ENCODE measurements at regions not wholly inside any gene's neighbourhood (a gene's known extent, or its start where the extent isn't known, plus 50 kb on each side); places are given as distances from the start of the nearest gene placed in this dataset.

DNA sequence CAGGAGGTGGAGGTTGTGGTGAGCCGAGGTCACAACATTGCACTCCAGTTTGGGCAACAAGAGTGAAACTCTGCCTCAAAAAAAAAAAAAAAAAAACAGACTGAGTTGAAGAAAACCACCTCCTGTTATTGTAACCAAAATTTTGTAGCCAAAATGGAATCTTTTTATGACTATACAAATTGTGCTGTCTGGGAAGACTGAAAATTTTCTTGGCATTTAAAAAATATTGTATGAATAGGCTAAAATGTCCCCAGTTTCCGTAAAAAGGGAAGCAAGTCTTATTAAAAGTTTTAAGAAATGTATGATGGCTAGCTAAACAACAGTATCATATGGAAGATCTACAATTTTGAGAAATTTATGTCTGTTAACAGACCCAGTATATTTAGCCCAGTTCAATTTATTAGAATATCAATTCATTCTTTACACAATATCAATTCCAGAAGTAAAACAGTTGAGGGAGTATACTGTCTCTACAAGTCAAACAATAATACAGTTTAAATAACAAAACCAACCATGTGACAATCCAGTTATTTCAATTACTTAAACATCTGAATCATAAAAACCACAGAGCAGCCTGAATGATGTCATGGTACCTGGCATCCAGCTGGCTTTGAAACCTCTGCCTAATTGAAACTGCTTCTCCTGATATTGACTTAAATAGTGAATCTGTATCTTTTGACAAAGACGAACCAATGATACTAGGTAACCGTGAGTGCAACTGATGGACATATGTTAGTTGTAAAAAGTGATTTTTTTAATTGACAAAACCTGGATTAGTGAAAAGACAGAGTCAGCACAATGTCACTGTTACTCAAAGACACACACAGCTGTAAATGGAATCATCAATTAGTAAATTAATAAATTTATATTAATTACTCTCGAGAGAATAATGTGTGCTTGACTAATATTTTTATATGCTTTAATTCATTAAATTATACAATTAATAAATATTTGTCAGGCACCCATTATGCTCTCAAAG, 166.6 kb upstream of the MARCKS start (continued):
- TF ChIP-seq, protein P1, sequence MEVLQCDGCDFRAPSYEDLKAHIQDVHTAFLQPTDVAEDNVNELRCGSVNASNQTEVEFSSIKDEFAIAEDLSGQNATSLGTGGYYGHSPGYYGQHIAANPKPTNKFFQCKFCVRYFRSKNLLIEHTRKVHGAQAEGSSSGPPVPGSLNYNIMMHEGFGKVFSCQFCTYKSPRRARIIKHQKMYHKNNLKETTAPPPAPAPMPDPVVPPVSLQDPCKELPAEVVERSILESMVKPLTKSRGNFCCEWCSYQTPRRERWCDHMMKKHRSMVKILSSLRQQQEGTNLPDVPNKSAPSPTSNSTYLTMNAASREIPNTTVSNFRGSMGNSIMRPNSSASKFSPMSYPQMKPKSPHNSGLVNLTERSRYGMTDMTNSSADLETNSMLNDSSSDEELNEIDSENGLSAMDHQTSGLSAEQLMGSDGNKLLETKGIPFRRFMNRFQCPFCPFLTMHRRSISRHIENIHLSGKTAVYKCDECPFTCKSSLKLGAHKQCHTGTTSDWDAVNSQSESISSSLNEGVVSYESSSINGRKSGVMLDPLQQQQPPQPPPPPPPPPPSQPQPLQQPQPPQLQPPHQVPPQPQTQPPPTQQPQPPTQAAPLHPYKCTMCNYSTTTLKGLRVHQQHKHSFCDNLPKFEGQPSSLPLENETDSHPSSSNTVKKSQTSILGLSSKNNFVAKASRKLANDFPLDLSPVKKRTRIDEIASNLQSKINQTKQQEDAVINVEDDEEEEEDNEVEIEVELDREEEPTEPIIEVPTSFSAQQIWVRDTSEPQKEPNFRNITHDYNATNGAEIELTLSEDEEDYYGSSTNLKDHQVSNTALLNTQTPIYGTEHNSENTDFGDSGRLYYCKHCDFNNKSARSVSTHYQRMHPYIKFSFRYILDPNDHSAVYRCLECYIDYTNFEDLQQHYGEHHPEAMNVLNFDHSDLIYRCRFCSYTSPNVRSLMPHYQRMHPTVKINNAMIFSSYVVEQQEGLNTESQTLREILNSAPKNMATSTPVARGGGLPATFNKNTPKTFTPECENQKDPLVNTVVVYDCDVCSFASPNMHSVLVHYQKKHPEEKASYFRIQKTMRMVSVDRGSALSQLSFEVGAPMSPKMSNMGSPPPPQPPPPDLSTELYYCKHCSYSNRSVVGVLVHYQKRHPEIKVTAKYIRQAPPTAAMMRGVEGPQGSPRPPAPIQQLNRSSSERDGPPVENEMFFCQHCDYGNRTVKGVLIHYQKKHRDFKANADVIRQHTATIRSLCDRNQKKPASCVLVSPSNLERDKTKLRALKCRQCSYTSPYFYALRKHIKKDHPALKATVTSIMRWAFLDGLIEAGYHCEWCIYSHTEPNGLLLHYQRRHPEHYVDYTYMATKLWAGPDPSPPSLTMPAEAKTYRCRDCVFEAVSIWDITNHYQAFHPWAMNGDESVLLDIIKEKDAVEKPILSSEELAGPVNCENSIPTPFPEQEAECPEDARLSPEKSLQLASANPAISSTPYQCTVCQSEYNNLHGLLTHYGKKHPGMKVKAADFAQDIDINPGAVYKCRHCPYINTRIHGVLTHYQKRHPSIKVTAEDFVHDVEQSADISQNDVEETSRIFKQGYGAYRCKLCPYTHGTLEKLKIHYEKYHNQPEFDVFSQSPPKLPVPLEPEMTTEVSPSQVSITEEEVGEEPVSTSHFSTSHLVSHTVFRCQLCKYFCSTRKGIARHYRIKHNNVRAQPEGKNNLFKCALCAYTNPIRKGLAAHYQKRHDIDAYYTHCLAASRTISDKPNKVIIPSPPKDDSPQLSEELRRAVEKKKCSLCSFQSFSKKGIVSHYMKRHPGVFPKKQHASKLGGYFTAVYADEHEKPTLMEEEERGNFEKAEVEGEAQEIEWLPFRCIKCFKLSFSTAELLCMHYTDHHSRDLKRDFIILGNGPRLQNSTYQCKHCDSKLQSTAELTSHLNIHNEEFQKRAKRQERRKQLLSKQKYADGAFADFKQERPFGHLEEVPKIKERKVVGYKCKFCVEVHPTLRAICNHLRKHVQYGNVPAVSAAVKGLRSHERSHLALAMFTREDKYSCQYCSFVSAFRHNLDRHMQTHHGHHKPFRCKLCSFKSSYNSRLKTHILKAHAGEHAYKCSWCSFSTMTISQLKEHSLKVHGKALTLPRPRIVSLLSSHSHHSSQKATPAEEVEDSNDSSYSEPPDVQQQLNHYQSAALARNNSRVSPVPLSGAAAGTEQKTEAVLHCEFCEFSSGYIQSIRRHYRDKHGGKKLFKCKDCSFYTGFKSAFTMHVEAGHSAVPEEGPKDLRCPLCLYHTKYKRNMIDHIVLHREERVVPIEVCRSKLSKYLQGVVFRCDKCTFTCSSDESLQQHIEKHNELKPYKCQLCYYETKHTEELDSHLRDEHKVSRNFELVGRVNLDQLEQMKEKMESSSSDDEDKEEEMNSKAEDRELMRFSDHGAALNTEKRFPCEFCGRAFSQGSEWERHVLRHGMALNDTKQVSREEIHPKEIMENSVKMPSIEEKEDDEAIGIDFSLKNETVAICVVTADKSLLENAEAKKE (CRISPR knock-in tag; IDR thresholded peaks at IDR 0.05), result no peak
- no peak for TF ChIP-seq EZH2phosphoT487 (IDR thresholded peaks at IDR 0.05; ENCODE audit: unreplicated experiment)
- no peak for TF ChIP-seq NANOG (IDR thresholded peaks at IDR 0.05; ENCODE audit: borderline replicate concordance)
- TF ChIP-seq CREB1 (CRISPR knock-in tag; IDR thresholded peaks at IDR 0.05; ENCODE audit: low read depth), result no peak
- TF ChIP-seq ZNF114 (CRISPR knock-in tag; IDR thresholded peaks at IDR 0.05), result no peak
- TF ChIP-seq STAT1 (IDR thresholded peaks at IDR 0.05; ENCODE audit: unreplicated experiment), result no peak
- TF ChIP-seq, protein P2, sequence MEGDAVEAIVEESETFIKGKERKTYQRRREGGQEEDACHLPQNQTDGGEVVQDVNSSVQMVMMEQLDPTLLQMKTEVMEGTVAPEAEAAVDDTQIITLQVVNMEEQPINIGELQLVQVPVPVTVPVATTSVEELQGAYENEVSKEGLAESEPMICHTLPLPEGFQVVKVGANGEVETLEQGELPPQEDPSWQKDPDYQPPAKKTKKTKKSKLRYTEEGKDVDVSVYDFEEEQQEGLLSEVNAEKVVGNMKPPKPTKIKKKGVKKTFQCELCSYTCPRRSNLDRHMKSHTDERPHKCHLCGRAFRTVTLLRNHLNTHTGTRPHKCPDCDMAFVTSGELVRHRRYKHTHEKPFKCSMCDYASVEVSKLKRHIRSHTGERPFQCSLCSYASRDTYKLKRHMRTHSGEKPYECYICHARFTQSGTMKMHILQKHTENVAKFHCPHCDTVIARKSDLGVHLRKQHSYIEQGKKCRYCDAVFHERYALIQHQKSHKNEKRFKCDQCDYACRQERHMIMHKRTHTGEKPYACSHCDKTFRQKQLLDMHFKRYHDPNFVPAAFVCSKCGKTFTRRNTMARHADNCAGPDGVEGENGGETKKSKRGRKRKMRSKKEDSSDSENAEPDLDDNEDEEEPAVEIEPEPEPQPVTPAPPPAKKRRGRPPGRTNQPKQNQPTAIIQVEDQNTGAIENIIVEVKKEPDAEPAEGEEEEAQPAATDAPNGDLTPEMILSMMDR (conservative IDR thresholded peaks at IDR 0.05; ENCODE audit: low read depth in 2 of 2), result no peak
